ENCODE measurements at regions not wholly inside any gene's neighbourhood (a gene's known extent, or its start where the extent isn't known, plus 50 kb on each side); places are given as distances from the start of the nearest gene placed in this dataset.

- TF ChIP-seq REST (tag by site-specific recombination; IDR thresholded peaks at IDR 0.05): no peak
- no peak for TF ChIP-seq CTCF (tag by site-specific recombination; IDR thresholded peaks at IDR 0.05)
- no peak for TF ChIP-seq ZNF521 (tag by site-specific recombination; IDR thresholded peaks at IDR 0.05)
- no peak for TF ChIP-seq ZNF221 (tag by site-specific recombination; IDR thresholded peaks at IDR 0.05; ENCODE audit: borderline replicate concordance)
- TF ChIP-seq ZNF830 (tag by site-specific recombination; IDR thresholded peaks at IDR 0.05; ENCODE audit: low read depth): no peak
- no peak for TF ChIP-seq KLF16 (tag by site-specific recombination; IDR thresholded peaks at IDR 0.05)
Measured at GRCh38 chr6:68410021-68410420, 225.1 kb upstream of the ADGRB3 start.

All from HEK293 (cell line).